ENCODE measurements at regions not wholly inside any gene's neighbourhood (a gene's known extent, or its start where the extent isn't known, plus 50 kb on each side); places are given as distances from the start of the nearest gene placed in this dataset.

- intact Hi-C loops (cut with micrococcal nuclease; ENCODE audit: unreplicated experiment): no loop called here
- CTCF ChIA-PET: no interaction called here
- POLR2A ChIA-PET: no interaction called here
Observed at GRCh38 chr11:45448561-45448960, 162.4 kb upstream of the SYT13 start.

GRCh38 chr11:45446998-45447397, 160.9 kb upstream of the SYT13 start:
- CTCF ChIA-PET: no interaction called here

More at GRCh38 chr11:45448561-45448960, 162.4 kb upstream of the SYT13 start:
- Histone ChIP-seq H3K4me3 (ENCODE audit: low read depth in 2 of 2, low read length in 2 of 2) (no peak overlapping the region), H3K9me3 (ENCODE audit: control insufficient read depth, insufficient read depth, low read depth, low read length) (no peaks in the 10 kb centered on the region), H3K4me1 (ENCODE audit: control insufficient read depth, insufficient read depth, low read length) (no peaks in the 10 kb centered on the region), H3K27ac (ENCODE audit: low read length) (no peak overlapping the region), H3K36me3 (ENCODE audit: control insufficient read depth, insufficient read depth, low read length) (no peaks in the 10 kb centered on the region), H3K27me3 (ENCODE audit: control insufficient read depth, insufficient read depth, low read length) (peaks cover 9% of the 10 kb centered on the region; the same call in 1 of the 2 replicates)
- ATAC-seq: no peak
- in situ Hi-C loops (cut with HindIII; ENCODE audit: low pct_unique_long_range_greater_than_20kb, low sequenced_read_pairs): no loop called here
- TF ChIP-seq REST (IDR thresholded peaks at IDR 0.05; ENCODE audit: insufficient read depth in 1 of 2, low read depth in 2 of 2, low read length in 1 of 2) (no peak), SIN3A (IDR thresholded peaks at IDR 0.05; ENCODE audit: borderline replicate concordance, insufficient read depth, low read depth, low read length) (no peak), CTCF (IDR thresholded peaks at IDR 0.05) (no peak), TCF7L2 (IDR thresholded peaks at IDR 0.05; ENCODE audit: low read depth, low read length) (no peak), POLR2AphosphoS5 (IDR thresholded peaks at IDR 0.05; ENCODE audit: low read depth, low read length) (no peak)
- no peak for DNase-seq (ENCODE audit: low read depth, low spot score)
- no TSS peak for BruUV-seq (replicated peaks)

More at GRCh38 chr11:45446998-45447397, 160.9 kb upstream of the SYT13 start:
- H3K9me3 ChIP-seq (ENCODE audit: control insufficient read depth, insufficient read depth, low read depth, low read length): no peaks in the 10 kb centered on the region
- H3K36me3 ChIP-seq (ENCODE audit: control insufficient read depth, insufficient read depth, low read length): no peaks in the 10 kb centered on the region
- peaks cover 9% of the 10 kb centered on the region; the same call in 1 of the 2 replicates for H3K27me3 ChIP-seq (ENCODE audit: control insufficient read depth, insufficient read depth, low read length)
- in situ Hi-C loops (cut with HindIII; ENCODE audit: low pct_unique_long_range_greater_than_20kb, low sequenced_read_pairs): no loop called here
- DNase-seq (ENCODE audit: low read depth, low spot score): no peak
- POLR2A ChIA-PET: no interaction called here
- intact Hi-C loops (cut with micrococcal nuclease; ENCODE audit: unreplicated experiment): no loop called here
- H3K4me3 ChIP-seq (ENCODE audit: low read depth in 2 of 2, low read length in 2 of 2): no peak overlapping the region
- no peaks in the 10 kb centered on the region for H3K4me1 ChIP-seq (ENCODE audit: control insufficient read depth, insufficient read depth, low read length)
- no TSS peak for BruUV-seq (replicated peaks)
- no peak overlapping the region for H3K27ac ChIP-seq (ENCODE audit: low read length)
- TF ChIP-seq POLR2AphosphoS5 (IDR thresholded peaks at IDR 0.05; ENCODE audit: low read depth, low read length) (no peak), SIN3A (IDR thresholded peaks at IDR 0.05; ENCODE audit: borderline replicate concordance, insufficient read depth, low read depth, low read length) (no peak), CTCF (IDR thresholded peaks at IDR 0.05) (no peak)
- ATAC-seq: no peak

All from Panc1 (cell line).